Colonic mucosa (tissue), 4 donors: ENCODE measurements at regions not wholly inside any gene's neighbourhood (a gene's known extent, or its start where the extent isn't known, plus 50 kb on each side); places are given as distances from the start of the nearest gene placed in this dataset.
A peak's percentile ranks its signal among the peaks of the same experiment; 100 is the strongest.
"Not testable (repeated sequence)": the region's sequence is repeated elsewhere in the genome, so short reads cannot be mapped to it uniquely, and the experiment has no call there.

Experiments used
- DNase-seq: peaks from one replicate; pipeline ENCODE4 v3.0.0-alpha.2; 2020
- H3K27ac ChIP-seq: fragments of 200-600 bp; one replicate; pipeline ENCODE4 v1.8.0; 2021
- H3K27me3 ChIP-seq: fragments of 200-600 bp; one replicate; pipeline ENCODE4 v1.8.0; 2021
- H3K36me3 ChIP-seq: fragments of 200-600 bp; one replicate; pipeline ENCODE4 v1.8.0; 2021
- H3K4me1 ChIP-seq: fragments of 200-600 bp; one replicate; pipeline ENCODE4 v1.8.0; 2021; ENCODE audit warnings: mild to moderate bottlenecking
- H3K4me3 ChIP-seq: fragments of 200-600 bp; one replicate; pipeline ENCODE4 v1.8.0; 2021
- H3K9ac ChIP-seq, 2 donors: one replicate each; pipeline ENCODE4 v1.7.0; 2013; ENCODE audit warnings: control low read depth in 2 of 2, low read depth in 2 of 2, low read length in 2 of 2
- H3K9me3 ChIP-seq: fragments of 200-600 bp; one replicate; pipeline ENCODE4 v1.8.0; 2021
- intact Hi-C: fragments of 100-400 bp; cut with DNase I; formaldehyde crosslinking; loops from one replicate; pipeline ENCODE4 v1.14.1; 2022
- TF ChIP-seq, protein P1 (sequence below): fragments of 200-600 bp; IDR thresholded peaks from one replicate; pipeline ENCODE4 v1.8.0; 2022; ENCODE audit warnings: antibody characterized with exemption, mild to moderate bottlenecking
- donor health status: healthy.
- donor health status: DM: no; HTN: no; CAD: no.
- donor health status: DM: no; HTN: no; CAD: no.

GRCh38 chr1:88581703-88582102 lies 102.4 kb upstream of the PKN2 start:
- TF ChIP-seq, protein P1, sequence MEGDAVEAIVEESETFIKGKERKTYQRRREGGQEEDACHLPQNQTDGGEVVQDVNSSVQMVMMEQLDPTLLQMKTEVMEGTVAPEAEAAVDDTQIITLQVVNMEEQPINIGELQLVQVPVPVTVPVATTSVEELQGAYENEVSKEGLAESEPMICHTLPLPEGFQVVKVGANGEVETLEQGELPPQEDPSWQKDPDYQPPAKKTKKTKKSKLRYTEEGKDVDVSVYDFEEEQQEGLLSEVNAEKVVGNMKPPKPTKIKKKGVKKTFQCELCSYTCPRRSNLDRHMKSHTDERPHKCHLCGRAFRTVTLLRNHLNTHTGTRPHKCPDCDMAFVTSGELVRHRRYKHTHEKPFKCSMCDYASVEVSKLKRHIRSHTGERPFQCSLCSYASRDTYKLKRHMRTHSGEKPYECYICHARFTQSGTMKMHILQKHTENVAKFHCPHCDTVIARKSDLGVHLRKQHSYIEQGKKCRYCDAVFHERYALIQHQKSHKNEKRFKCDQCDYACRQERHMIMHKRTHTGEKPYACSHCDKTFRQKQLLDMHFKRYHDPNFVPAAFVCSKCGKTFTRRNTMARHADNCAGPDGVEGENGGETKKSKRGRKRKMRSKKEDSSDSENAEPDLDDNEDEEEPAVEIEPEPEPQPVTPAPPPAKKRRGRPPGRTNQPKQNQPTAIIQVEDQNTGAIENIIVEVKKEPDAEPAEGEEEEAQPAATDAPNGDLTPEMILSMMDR = no peak

GRCh38 chr1:88593358-88593757 lies 90.7 kb upstream of the PKN2 start:
- Histone ChIP-seq H3K27me3 (no peaks in the 10 kb centered on the region), H3K36me3 (no peaks in the 10 kb centered on the region), H3K27ac (no peak overlapping the region), H3K9ac (no peak overlapping the region), H3K4me1 (no peaks in the 10 kb centered on the region), H3K4me3 (no peak overlapping the region), H3K9me3 (no peaks in the 10 kb centered on the region)
- intact Hi-C loops = no loop called here
- no peak for DNase-seq
- TF ChIP-seq, protein P1 = no peak

More at GRCh38 chr1:88581703-88582102, 102.4 kb upstream of the PKN2 start:
- no peak overlapping the region for H3K4me3 ChIP-seq
- H3K4me1 ChIP-seq = no peaks in the 10 kb centered on the region
- DNase-seq = no peak
- no peaks in the 10 kb centered on the region for H3K9me3 ChIP-seq
- H3K36me3 ChIP-seq = no peaks in the 10 kb centered on the region
- H3K27me3 ChIP-seq = no peaks in the 10 kb centered on the region
- H3K27ac ChIP-seq = no peak overlapping the region
- intact Hi-C loops = no loop called here
- H3K9ac ChIP-seq = no peak overlapping the region

DNA sequence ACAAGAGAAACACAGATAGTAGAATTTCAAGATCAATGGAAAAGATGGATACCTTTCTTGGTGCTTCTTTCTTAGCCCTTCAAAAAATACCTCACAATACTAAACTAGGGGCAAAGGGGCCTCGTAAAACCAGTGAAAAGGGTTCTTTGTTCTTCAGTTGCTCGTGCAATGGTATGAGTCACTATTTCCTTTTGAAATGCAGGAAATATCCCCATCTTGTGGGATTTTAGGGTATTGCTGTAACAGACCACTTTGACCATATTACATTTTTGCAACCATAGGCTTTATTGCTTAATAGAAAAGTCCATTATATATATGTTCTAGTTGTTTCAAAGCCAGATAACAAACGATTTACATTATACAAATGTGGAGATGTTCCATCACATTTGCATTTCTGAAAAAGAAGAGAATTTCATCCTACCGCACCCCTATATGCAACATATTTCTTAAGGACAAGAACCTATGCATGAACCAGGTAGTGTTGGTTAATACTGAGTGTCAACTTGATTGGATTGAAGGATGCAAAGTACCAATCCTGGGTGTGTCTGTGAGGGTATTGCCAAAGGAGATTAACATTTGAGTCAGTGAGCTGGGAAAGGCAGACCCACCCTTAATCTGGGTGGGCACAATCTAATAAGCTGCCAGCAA lies 88.6 kb upstream of the PKN2 start:
- no peaks in the 10 kb centered on the region for H3K9me3 ChIP-seq
- no peaks in the 10 kb centered on the region for H3K27me3 ChIP-seq
- H3K9ac ChIP-seq = no peak overlapping the region
- no peak overlapping the region for H3K4me3 ChIP-seq
- no peak overlapping the region for H3K27ac ChIP-seq
- H3K36me3 ChIP-seq = no peaks in the 10 kb centered on the region
- no peak for DNase-seq
- TF ChIP-seq, protein P1 = peak; percentile 28
- intact Hi-C loops = no loop called here
- H3K4me1 ChIP-seq = no peaks in the 10 kb centered on the region

DNA sequence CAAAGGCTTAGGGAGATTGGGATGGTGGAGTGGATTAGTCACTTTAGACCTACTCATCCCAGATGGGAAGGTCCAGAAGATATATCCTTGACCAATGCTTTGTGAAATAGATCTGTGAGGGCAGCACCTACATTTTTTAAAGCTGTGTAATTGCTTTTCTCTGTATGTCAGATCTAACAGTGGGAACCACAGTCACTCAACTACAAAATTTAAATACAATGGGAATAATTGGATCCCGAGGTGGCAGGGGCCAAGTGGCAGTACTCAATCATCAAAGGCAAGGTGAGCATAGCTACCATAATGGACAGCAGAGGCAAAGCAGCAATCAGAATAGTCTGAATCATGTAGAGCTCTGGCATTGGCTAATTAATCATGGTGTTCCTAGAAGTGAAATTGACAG lies 86.1 kb upstream of the PKN2 start:
- H3K36me3 ChIP-seq, H3K27me3 ChIP-seq, H3K27ac ChIP-seq, H3K9ac ChIP-seq, DNase-seq, H3K9me3 ChIP-seq, intact Hi-C loops, H3K4me1 ChIP-seq, H3K4me3 ChIP-seq: not testable (repeated sequence)

DNA sequence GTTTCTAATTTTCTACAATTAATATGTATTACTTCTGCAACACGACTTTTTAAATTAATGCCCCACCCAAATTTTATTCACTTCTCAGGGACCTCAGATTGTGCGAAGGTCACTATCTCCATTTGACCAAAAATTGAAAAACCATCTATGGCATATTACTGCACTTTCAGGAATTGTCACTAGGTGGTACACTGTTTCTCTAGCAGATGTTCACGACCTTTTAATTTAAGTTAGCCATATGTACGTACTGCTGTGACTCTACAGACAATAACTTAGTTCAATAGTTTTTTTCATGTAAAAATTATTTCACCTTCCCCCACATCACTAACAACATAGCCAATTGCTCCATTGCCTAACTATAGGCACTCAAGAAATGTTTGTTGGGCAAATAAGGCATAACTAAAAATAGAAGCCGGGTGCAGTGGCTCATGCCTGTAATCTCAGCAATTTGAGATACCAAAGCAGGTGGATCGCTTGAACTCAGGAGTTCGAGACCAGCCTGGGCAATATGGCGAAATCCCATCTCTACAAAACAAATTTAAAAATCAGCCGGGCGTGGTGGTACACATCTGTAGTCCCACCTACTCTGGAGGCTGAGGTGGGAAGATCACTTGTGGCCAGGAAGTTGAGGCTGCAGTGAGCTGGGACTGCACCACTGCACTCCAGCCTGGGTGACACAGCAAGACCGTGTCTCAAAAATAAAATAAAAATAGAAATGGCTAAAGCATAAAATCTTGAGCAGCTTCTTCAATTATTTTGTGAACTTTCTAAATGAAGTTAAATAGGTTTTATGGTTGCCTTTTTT lies 75.7 kb upstream of the PKN2 start:
- Histone ChIP-seq H3K9ac (no peak overlapping the region), H3K9me3 (no peaks in the 10 kb centered on the region), H3K36me3 (no peaks in the 10 kb centered on the region), H3K4me1 (no peaks in the 10 kb centered on the region), H3K4me3 (no peak overlapping the region), H3K27me3 (no peaks in the 10 kb centered on the region), H3K27ac (no peak overlapping the region)
- DNase-seq = no peak
- intact Hi-C loops = no loop called here
- TF ChIP-seq, protein P1 = peak; percentile 56

DNA sequence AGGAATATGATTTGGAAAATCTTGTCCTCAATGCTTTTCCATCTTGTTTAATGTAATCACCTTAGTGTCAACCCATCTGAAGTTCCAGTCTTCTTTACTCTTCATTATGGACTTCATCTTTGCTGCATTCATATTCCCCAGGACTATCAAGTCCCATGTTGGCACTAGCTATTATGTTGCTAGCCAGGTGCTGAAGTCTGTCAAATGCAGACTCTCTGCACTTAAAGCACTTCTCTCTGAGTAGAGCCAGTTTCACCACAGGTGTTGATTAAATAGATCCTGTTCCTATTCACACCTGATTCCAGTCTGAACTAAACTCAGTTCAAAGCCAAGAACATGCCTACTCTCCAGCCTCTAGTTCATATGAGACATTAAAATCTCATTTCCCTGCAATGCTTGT lies 75.0 kb upstream of the PKN2 start:
- TF ChIP-seq, protein P1 = no peak
- Histone ChIP-seq H3K27me3 (no peaks in the 10 kb centered on the region), H3K9me3 (no peaks in the 10 kb centered on the region), H3K4me1 (no peaks in the 10 kb centered on the region), H3K9ac (no peak overlapping the region), H3K4me3 (no peak overlapping the region), H3K36me3 (no peaks in the 10 kb centered on the region), H3K27ac (no peak overlapping the region)
- intact Hi-C loops = no loop called here
- DNase-seq = no peak
